Kidney (tissue), 13 donors: ENCODE measurements at regions not wholly inside any gene's neighbourhood (a gene's known extent, or its start where the extent isn't known, plus 50 kb on each side); places are given as distances from the start of the nearest gene placed in this dataset.
"Not testable (repeated sequence)": the region's sequence is repeated elsewhere in the genome, so short reads cannot be mapped to it uniquely, and the experiment has no call there.

Experiments
- DNase-seq, 5 donors: peaks; one replicate each; pipeline ENCODE4 v3.0.0-alpha.2; 2013 to 2020
- FAIRE-seq: peaks from 2 replicates; lab custom pipeline; 2012; peaks lifted over from hg19 to GRCh38; lab: Jason Lieb, UNC
- H3K27ac ChIP-seq, 2 donors: one replicate each; pipeline ENCODE4 v1.7.0; 2013; ENCODE audit warnings: low read depth in 2 of 2, low read length in 2 of 2, inconsistent platforms in 1 of 2
- H3K27me3 ChIP-seq: one replicate; pipeline ENCODE4 v1.7.1; 2013; ENCODE audit warnings: low read length, inconsistent platforms; ENCODE audit not compliant: control insufficient read depth, insufficient read depth
- H3K36me3 ChIP-seq, 3 donors: one replicate each; pipeline versions ENCODE4 v1.7.0 to v1.7.1; 2013; ENCODE audit warnings: low read length in 3 of 3, control low read depth in 1 of 3, inconsistent platforms in 1 of 3; ENCODE audit not compliant: insufficient read depth in 3 of 3, control insufficient read depth in 2 of 3
- H3K4me1 ChIP-seq, 3 donors: one replicate each; pipeline versions ENCODE4 v1.7.0 to v1.7.1; 2013; ENCODE audit warnings: low read length in 3 of 3, inconsistent platforms in 1 of 3, low read depth in 1 of 3; ENCODE audit not compliant: control insufficient read depth in 2 of 3, insufficient read depth in 2 of 3
- H3K4me3 ChIP-seq, 3 donors: one replicate each; pipeline versions ENCODE4 v1.7.0 to v1.8.1; 2013; ENCODE audit warnings: low read length in 3 of 3, control low read depth in 1 of 3, inconsistent platforms in 1 of 3
- H3K9ac ChIP-seq, 3 donors: one replicate each; pipeline versions ENCODE4 v1.7.0 to v1.7.1; 2013; ENCODE audit warnings: low read length in 3 of 3, control low read depth in 1 of 3, inconsistent platforms in 1 of 3
- H3K9me3 ChIP-seq, 3 donors: one replicate each; pipeline versions ENCODE4 v1.7.0 to v1.7.1; 2013; ENCODE audit warnings: low read length in 3 of 3, control low read depth in 1 of 3, inconsistent platforms in 1 of 3; ENCODE audit not compliant: control insufficient read depth in 2 of 3, insufficient read depth in 1 of 3
- CTCF ChIP-seq: IDR thresholded peaks from 3 replicates; pipeline ENCODE4 v1.5.1; 2012; ENCODE audit warnings: mild to moderate bottlenecking, moderate library complexity, borderline replicate concordance; ENCODE audit not compliant: insufficient read depth; ENCODE audit errors: extremely low read depth
- intact Hi-C: fragments of 100-400 bp; cut with DNase I; formaldehyde crosslinking; loops from one replicate; pipeline ENCODE4 v1.11.1; 2022
- donor health status: control.
- donor health status: control.
- donor health status: control.
- donor health status: control.
- donor health status: control.
- donor health status: DM: yes; HTN: yes; CAD: no.
- donor health status: Normal renal cell carcinoma (clear cell type).

- intact Hi-C loops: no loop called here
- no peak overlapping the region for H3K4me3 ChIP-seq
- H3K9ac ChIP-seq: no peak overlapping the region
- no peak overlapping the region for H3K27ac ChIP-seq
- no peak for FAIRE-seq
- no peaks in the 10 kb centered on the region for H3K4me1 ChIP-seq
- no peak for TF ChIP-seq CTCF
- H3K36me3 ChIP-seq: no peaks in the 10 kb centered on the region
- no peak for DNase-seq
- H3K27me3 ChIP-seq: no peaks in the 10 kb centered on the region
- no peaks in the 10 kb centered on the region for H3K9me3 ChIP-seq
Observed at GRCh38 chr10:37490266-37490665, 364.9 kb downstream of the ANKRD30A start.

DNA sequence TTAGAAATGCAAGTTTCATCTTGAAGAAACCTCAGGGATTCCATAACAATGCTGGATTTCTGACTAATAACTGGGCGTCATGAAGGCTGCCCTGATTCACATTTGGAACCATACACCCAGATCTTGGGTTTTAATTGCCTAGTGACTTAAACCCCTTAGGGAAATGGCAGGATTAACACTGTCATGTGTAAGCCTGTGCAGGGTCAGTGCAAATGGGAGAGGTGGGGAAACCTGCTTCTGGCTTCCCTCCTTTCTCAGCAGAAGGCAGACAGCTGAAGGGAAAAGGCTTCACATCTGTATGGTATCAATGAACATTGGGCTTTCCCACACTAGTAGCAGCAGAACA lies 364.2 kb downstream of the ANKRD30A start:
- Histone ChIP-seq H3K27ac (no peak overlapping the region), H3K27me3 (no peaks in the 10 kb centered on the region), H3K4me3 (no peak overlapping the region), H3K9ac (no peak overlapping the region), H3K36me3 (no peaks in the 10 kb centered on the region), H3K9me3 (no peaks in the 10 kb centered on the region), H3K4me1 (no peaks in the 10 kb centered on the region)
- no peak for DNase-seq
- no peak for FAIRE-seq
- TF ChIP-seq CTCF: no peak
- intact Hi-C loops: no loop called here

- no peak for TF ChIP-seq CTCF
- no peaks in the 10 kb centered on the region for H3K27me3 ChIP-seq
- no peaks in the 10 kb centered on the region for H3K4me1 ChIP-seq
- no peak overlapping the region for H3K4me3 ChIP-seq
- no peak for FAIRE-seq
- H3K9me3 ChIP-seq: no peaks in the 10 kb centered on the region
- H3K27ac ChIP-seq: no peak overlapping the region
- intact Hi-C loops: no loop called here
- no peak overlapping the region for H3K9ac ChIP-seq
- DNase-seq: no peak
- H3K36me3 ChIP-seq: no peaks in the 10 kb centered on the region
Observed at GRCh38 chr10:37488792-37489657, 363.6 kb downstream of the ANKRD30A start.

GRCh38 chr10:37480596-37480995 lies 355.2 kb downstream of the ANKRD30A start:
- H3K9ac ChIP-seq, H3K27ac ChIP-seq, H3K4me3 ChIP-seq, H3K27me3 ChIP-seq, FAIRE-seq, intact Hi-C loops, H3K4me1 ChIP-seq, DNase-seq, H3K36me3 ChIP-seq, H3K9me3 ChIP-seq: not testable (repeated sequence)
